Lower leg skin (tissue), 4 donors: ENCODE measurements at regions not wholly inside any gene's neighbourhood (a gene's known extent, or its start where the extent isn't known, plus 50 kb on each side); places are given as distances from the start of the nearest gene placed in this dataset.

Experiments used
- DNase-seq, 2 donors: peaks; one replicate each; pipeline ENCODE4 v3.0.0-alpha.2; 2019; ENCODE audit warnings: low spot score in 2 of 2
- H3K4me3 ChIP-seq: fragments of 200-600 bp; sonication (generic); 2 replicates; pipeline ENCODE4 v1.5.1; 2017; ENCODE audit warnings: mild to moderate bottlenecking, low read depth; ENCODE audit not compliant: poor library complexity, severe bottlenecking
- POLR2A ChIP-seq, 2 donors: fragments of 450-650 bp; IDR thresholded peaks; one replicate each; pipeline ENCODE4 v1.6.1; 2016 to 2017; ENCODE audit warnings: antibody characterized with exemption in 2 of 2, mild to moderate bottlenecking in 1 of 2, moderate library complexity in 1 of 2
- WGBS, 2 donors: methylation state at CpG; one replicate each; pipeline ENCODE4 v1.1.5; 2018; 5-methylcytosine and 5-hydroxymethylcytosine counted together
- intact Hi-C: fragments of 100-400 bp; cut with DNase I; formaldehyde crosslinking; loops from one replicate; pipeline ENCODE4 v1.15.0; 2023; ENCODE audit warnings: low total_unique reads
- TF ChIP-seq, protein P1 (sequence below), 3 donors: fragments of 450-650 bp; IDR thresholded peaks; one replicate each; pipeline ENCODE4 v1.5.1; 2016; ENCODE audit warnings: antibody characterized with exemption in 3 of 3, mild to moderate bottlenecking in 3 of 3, moderate library complexity in 2 of 3

- no peak for DNase-seq
- TF ChIP-seq, protein P1, sequence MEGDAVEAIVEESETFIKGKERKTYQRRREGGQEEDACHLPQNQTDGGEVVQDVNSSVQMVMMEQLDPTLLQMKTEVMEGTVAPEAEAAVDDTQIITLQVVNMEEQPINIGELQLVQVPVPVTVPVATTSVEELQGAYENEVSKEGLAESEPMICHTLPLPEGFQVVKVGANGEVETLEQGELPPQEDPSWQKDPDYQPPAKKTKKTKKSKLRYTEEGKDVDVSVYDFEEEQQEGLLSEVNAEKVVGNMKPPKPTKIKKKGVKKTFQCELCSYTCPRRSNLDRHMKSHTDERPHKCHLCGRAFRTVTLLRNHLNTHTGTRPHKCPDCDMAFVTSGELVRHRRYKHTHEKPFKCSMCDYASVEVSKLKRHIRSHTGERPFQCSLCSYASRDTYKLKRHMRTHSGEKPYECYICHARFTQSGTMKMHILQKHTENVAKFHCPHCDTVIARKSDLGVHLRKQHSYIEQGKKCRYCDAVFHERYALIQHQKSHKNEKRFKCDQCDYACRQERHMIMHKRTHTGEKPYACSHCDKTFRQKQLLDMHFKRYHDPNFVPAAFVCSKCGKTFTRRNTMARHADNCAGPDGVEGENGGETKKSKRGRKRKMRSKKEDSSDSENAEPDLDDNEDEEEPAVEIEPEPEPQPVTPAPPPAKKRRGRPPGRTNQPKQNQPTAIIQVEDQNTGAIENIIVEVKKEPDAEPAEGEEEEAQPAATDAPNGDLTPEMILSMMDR (IDR thresholded peaks at IDR 0.05), result no peak
- no peak for TF ChIP-seq POLR2A (IDR thresholded peaks at IDR 0.05)
- 18 to 36% methylated on average over 1 of the region's 1 CpG for WGBS, 2 donors
- intact Hi-C loops, result no loop called here
- H3K4me3 ChIP-seq, result no peak overlapping the region
These were observed 125.1 kb upstream of the SOX4 start for GRCh38 chr6:21468461-21468860.

- WGBS, 2 donors, result 79 to 82% methylated on average over 3 of the region's 3 CpGs
- no peak overlapping the region for H3K4me3 ChIP-seq
- intact Hi-C loops, result no loop called here
- DNase-seq, result no peak
- TF ChIP-seq POLR2A (IDR thresholded peaks at IDR 0.05), result no peak
- TF ChIP-seq, protein P1 (IDR thresholded peaks at IDR 0.05), result no peak
These were observed 124.3 kb upstream of the SOX4 start for GRCh38 chr6:21469213-21469612.

GRCh38 chr6:21476112-21476511 lies 117.4 kb upstream of the SOX4 start:
- no peak overlapping the region for H3K4me3 ChIP-seq
- WGBS, 2 donors, result 71 to 73% methylated on average over 4 of the region's 4 CpGs
- intact Hi-C loops, result no loop called here
- no peak for DNase-seq
- TF ChIP-seq, protein P1 (IDR thresholded peaks at IDR 0.05), result no peak
- TF ChIP-seq POLR2A (IDR thresholded peaks at IDR 0.05), result no peak

- 22 to 35% methylated on average over 2 of the region's 2 CpGs for WGBS, 2 donors
- intact Hi-C loops, result no loop called here
- no peak for DNase-seq
- no peak overlapping the region for H3K4me3 ChIP-seq
- no peak for TF ChIP-seq POLR2A (IDR thresholded peaks at IDR 0.05)
- TF ChIP-seq, protein P1 (IDR thresholded peaks at IDR 0.05), result no peak
These were observed 115.1 kb upstream of the SOX4 start for GRCh38 chr6:21478411-21478810.

- H3K4me3 ChIP-seq, result no peak overlapping the region
- intact Hi-C loops, result no loop called here
- DNase-seq, result no peak
- TF ChIP-seq, protein P1 (IDR thresholded peaks at IDR 0.05), result no peak
- no peak for TF ChIP-seq POLR2A (IDR thresholded peaks at IDR 0.05)
- 38 to 48% methylated on average over 15 of the region's 15 CpGs for WGBS, 2 donors
These were observed 114.5 kb upstream of the SOX4 start for GRCh38 chr6:21478883-21479539.

DNA sequence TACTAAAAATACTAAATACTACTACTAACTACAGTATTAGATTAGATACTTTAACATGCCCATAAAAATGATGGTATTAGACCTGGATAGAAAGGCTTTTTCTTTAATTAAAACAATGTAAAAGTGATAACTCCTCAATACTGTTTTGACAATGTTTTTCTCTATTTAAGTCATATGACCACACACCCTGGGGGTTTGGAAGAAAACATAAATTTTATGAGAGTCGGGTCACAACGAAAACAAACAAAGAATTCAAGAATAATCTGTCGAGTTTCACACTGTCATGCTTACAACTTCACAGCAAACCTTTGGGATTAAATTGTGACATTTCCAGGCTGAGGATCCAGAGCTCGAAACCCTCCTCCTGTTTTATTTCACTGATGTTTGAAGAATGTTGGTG lies 107.4 kb upstream of the SOX4 start:
- no peak for DNase-seq
- H3K4me3 ChIP-seq, result no peak overlapping the region
- intact Hi-C loops, result no loop called here
- WGBS, 2 donors, result 31 to 35% methylated on average over 4 of the region's 4 CpGs
- no peak for TF ChIP-seq POLR2A (IDR thresholded peaks at IDR 0.05)
- TF ChIP-seq, protein P1 (IDR thresholded peaks at IDR 0.05), result no peak
